HL-60 (cell line): ENCODE measurements at regions not wholly inside any gene's neighbourhood (a gene's known extent, or its start where the extent isn't known, plus 50 kb on each side); places are given as distances from the start of the nearest gene placed in this dataset.

Experiments
- GABPA ChIP-seq: IDR thresholded peaks from 2 replicates; pipeline ENCODE4 v1.6.1; 2012; ENCODE audit warnings: low read depth
- POLR2AphosphoS5 ChIP-seq: IDR thresholded peaks from 2 replicates; pipeline ENCODE4 v1.6.1; 2012; ENCODE audit warnings: low read depth
- TF ChIP-seq, protein P1 (sequence below): IDR thresholded peaks from one replicate; pipeline ENCODE4 v1.5.1; 2011; ENCODE audit warnings: low read length, control low read depth, inconsistent platforms; ENCODE audit not compliant: insufficient read depth
- TF ChIP-seq, protein P2 (sequence below): IDR thresholded peaks from 2 replicates; pipeline ENCODE4 v1.6.1; 2012; ENCODE audit warnings: low read depth; ENCODE audit not compliant: insufficient replicate concordance

DNA sequence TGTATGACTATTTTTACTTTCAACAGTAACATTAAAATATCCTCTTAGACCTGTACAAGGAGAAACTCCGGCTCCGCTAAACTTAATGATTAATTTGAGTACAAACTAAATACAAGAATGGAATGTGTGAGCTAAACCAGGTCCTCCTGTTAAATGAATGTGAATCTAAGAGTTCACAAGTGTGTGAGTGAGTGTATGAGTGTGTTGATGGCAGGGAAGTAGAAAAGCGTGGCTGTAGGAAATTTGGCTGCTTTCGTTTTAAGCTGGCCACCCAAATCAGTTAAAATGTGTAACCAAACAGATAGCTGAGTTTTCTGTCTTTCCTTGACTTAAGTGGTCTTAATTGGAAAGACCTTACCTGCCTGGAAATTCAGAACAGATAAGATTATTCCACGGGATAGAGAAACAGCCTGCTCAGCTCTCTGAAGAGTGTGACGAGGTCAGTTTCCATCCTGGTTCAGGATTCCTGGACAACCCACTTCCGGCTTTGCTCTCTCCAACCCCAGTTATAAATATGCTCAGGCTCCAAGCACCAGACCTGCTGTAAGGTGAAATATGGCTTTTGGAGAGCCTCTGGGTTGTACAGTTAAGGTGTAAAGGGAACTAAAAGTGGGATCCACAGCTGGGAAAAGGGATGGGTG, 908.6 kb upstream of the EDIL3 start:
- TF ChIP-seq, protein P1, sequence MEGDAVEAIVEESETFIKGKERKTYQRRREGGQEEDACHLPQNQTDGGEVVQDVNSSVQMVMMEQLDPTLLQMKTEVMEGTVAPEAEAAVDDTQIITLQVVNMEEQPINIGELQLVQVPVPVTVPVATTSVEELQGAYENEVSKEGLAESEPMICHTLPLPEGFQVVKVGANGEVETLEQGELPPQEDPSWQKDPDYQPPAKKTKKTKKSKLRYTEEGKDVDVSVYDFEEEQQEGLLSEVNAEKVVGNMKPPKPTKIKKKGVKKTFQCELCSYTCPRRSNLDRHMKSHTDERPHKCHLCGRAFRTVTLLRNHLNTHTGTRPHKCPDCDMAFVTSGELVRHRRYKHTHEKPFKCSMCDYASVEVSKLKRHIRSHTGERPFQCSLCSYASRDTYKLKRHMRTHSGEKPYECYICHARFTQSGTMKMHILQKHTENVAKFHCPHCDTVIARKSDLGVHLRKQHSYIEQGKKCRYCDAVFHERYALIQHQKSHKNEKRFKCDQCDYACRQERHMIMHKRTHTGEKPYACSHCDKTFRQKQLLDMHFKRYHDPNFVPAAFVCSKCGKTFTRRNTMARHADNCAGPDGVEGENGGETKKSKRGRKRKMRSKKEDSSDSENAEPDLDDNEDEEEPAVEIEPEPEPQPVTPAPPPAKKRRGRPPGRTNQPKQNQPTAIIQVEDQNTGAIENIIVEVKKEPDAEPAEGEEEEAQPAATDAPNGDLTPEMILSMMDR = no peak
- no peak for TF ChIP-seq POLR2AphosphoS5
- TF ChIP-seq, protein P2, sequence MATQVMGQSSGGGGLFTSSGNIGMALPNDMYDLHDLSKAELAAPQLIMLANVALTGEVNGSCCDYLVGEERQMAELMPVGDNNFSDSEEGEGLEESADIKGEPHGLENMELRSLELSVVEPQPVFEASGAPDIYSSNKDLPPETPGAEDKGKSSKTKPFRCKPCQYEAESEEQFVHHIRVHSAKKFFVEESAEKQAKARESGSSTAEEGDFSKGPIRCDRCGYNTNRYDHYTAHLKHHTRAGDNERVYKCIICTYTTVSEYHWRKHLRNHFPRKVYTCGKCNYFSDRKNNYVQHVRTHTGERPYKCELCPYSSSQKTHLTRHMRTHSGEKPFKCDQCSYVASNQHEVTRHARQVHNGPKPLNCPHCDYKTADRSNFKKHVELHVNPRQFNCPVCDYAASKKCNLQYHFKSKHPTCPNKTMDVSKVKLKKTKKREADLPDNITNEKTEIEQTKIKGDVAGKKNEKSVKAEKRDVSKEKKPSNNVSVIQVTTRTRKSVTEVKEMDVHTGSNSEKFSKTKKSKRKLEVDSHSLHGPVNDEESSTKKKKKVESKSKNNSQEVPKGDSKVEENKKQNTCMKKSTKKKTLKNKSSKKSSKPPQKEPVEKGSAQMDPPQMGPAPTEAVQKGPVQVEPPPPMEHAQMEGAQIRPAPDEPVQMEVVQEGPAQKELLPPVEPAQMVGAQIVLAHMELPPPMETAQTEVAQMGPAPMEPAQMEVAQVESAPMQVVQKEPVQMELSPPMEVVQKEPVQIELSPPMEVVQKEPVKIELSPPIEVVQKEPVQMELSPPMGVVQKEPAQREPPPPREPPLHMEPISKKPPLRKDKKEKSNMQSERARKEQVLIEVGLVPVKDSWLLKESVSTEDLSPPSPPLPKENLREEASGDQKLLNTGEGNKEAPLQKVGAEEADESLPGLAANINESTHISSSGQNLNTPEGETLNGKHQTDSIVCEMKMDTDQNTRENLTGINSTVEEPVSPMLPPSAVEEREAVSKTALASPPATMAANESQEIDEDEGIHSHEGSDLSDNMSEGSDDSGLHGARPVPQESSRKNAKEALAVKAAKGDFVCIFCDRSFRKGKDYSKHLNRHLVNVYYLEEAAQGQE = no peak
- no peak for TF ChIP-seq GABPA
